HG03378 (cell line): ENCODE measurements at regions not wholly inside any gene's neighbourhood (a gene's known extent, or its start where the extent isn't known, plus 50 kb on each side); places are given as distances from the start of the nearest gene placed in this dataset.

Source experiments
- ATAC-seq: cut with Tn5 transposase; IDR thresholded peaks from one replicate; pipeline ENCODE4 v1.9.1; 2021; ENCODE audit warnings: mild to moderate bottlenecking, moderate library complexity; ENCODE audit not compliant: unreplicated experiment

GRCh38 chr17:15048933-15049794 is 216.0 kb downstream of the PMP22 start:
- no peak for ATAC-seq

DNA sequence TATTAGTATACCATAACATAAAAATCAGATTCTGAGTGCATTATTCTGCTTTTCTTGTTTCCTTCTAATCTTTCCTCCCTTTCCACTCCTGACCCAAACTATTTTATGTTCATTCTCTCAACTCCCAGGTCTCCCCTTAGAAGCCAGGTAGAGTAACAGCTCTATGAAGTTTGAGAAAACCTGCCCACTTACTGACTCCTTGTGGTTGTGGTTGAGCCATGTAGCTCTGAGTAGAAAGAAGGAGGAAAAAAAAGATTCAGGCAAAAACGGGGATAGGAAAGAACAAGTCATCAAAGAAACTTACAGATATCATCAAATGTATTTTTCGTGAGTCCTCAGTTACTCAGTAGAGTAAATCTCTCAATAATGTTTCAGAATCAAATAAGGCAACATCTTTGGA is 216.7 kb downstream of the PMP22 start:
- no peak for ATAC-seq

- ATAC-seq = no peak
Observed at GRCh38 chr17:15042311-15042710, 222.8 kb downstream of the PMP22 start.

GRCh38 chr17:15039366-15039765 is 225.8 kb downstream of the PMP22 start:
- no peak for ATAC-seq

DNA sequence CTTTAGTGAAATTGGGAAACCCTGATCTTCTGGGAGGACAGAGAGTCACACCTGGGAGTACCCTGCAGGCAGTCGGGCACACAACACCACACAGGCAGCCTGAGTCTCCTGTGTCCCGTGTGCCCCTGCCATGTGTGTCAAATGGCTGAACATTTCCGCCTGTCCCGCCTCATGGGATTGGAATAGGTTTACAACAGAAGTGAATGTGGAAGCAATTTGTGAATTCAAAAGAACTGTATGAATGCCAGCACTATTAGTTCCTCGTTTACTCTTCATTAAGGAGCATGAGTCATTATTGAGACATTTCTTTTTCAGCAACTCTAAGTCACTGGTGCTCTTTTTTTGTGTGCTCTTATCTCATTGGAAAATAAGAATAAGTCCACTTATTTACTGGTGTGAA is 226.5 kb downstream of the PMP22 start:
- ATAC-seq = no peak

GRCh38 chr17:15036238-15036637 is 228.9 kb downstream of the PMP22 start:
- no peak for ATAC-seq

DNA sequence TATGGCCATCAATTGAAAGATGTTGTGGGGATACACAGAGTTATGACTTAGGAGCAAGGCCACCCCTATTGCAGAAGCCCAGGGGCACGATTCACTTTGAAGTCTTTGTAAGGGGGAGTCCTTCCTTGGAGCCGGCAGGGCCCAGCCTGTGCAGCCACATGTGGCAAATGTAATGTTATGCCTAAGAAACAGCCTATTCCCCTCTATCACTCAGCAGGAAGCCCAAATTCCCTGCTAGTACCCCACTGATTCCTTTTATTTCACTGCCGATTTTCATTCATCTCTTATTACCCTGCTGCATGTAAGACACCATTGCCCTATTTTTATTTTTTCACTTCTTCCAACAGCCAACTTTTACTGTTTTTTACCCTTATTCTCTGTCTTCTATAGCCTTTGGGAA is 233.2 kb downstream of the PMP22 start:
- no peak for ATAC-seq

DNA sequence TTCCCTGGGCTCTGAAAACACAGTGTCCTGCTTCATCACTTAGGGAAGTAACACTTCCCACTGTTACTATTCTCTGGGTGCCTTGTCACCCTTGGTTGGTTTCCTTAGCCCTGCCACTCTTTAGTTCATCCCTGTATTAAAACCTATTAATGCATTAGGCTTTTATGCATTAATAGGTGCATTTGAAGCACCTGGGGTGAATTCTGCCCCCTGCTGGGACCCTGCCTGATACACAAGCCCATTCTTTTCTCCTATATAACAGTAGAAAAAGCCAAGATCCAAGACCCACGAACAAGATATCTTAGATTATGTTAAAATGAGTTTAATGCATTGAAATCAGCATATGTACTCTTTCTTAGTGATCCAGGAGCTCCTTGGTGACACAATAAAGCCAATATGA is 235.7 kb downstream of the PMP22 start:
- ATAC-seq = no peak

GRCh38 chr17:15027853-15028252 is 237.3 kb downstream of the PMP22 start:
- ATAC-seq = no peak

DNA sequence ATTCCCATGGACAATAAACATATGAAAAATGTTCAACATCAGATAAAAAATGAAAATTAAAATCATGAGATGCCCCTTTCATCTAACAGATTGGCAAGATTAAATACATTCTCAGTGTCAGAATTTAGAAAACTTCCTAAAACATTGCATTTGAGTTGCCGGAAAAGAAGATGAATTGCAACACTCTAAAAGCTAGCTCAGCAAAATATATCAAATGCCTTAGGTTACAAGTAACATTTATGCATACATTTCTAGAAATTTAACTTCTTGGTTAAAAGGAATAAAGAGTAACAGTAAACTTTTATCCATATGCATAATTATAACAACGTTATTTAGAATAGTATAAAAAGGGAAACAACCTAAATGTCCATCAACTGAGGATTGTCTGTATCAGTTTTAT is 239.0 kb downstream of the PMP22 start:
- no peak for ATAC-seq

- no peak for ATAC-seq
Observed at GRCh38 chr17:15023589-15024336, 241.4 kb downstream of the PMP22 start.

DNA sequence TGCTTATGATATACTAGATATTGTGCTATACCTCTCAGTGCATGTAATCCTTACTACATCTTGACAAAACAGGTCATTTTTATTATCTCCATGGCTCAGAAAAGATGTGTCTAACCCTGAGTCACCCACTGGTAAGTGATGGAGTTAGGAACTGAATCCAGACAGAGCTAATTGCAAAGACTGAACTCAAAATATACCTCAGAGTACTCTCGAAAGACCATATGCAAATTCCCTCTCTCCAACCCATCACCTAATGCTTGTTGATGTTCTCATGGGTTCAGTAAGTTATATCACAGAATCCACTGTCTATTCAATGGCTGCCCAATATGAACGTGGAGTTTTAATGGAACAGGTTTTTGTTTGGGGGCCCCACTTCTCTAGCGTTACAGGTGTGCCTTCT is 246.0 kb downstream of the PMP22 start:
- no peak for ATAC-seq

GRCh38 chr17:15012351-15012980 is 252.7 kb downstream of the PMP22 start:
- ATAC-seq = no peak

GRCh38 chr17:15009087-15009486 is 256.0 kb downstream of the PMP22 start:
- no peak for ATAC-seq

- ATAC-seq = no peak
Observed at GRCh38 chr17:15007147-15007553, 258.0 kb downstream of the PMP22 start.

- ATAC-seq = no peak
Observed at GRCh38 chr17:15006421-15007128, 258.6 kb downstream of the PMP22 start.

- no peak for ATAC-seq
Observed at GRCh38 chr17:15000661-15001060, 264.5 kb downstream of the PMP22 start.

GRCh38 chr17:14997290-14997689 is 267.8 kb downstream of the PMP22 start:
- ATAC-seq = no peak

DNA sequence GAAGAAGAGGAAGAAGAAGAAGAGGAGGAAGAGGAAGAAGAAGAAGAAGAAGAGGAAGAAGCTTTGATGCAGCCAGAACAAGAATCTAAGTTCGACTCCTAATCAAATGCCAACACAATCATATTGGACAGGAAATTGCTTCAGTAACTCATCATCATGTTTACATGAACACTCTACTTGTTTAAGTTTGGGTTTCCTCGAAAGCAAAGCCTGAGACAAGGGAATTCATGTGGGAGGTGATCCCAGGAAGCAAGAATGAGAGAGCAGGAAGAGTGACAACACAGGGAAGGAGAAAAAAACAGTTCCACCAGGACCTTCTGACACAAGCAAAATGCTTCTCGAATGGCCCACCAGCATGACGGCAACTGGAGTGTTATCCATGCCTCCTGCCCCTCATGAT is 279.0 kb downstream of the PMP22 start:
- ATAC-seq = no peak

DNA sequence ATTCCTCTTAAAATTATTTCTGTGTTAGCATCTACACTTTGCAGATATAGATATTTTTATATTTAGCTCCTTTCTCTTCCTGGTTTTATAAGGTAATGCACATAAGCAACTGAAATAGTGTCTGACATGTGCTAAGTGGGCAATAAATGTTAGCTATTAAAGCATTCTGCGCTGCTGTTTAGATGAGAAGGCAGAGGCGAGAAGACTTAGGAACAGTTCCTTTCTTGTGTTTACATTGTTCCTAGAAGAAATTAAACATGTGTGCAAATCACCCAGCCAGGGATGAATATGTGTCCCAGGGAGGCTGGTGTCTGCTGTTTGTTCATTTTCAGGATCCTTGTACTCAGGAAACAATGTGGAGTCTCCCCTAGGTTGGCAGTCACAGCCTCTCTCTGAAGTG is 292.3 kb downstream of the PMP22 start:
- no peak for ATAC-seq

- no peak for ATAC-seq
Observed at GRCh38 chr17:14971054-14971453, 294.1 kb downstream of the PMP22 start.
